ENCODE measurements at regions not wholly inside any gene's neighbourhood (a gene's known extent, or its start where the extent isn't known, plus 50 kb on each side); places are given as distances from the start of the nearest gene placed in this dataset.

DNA sequence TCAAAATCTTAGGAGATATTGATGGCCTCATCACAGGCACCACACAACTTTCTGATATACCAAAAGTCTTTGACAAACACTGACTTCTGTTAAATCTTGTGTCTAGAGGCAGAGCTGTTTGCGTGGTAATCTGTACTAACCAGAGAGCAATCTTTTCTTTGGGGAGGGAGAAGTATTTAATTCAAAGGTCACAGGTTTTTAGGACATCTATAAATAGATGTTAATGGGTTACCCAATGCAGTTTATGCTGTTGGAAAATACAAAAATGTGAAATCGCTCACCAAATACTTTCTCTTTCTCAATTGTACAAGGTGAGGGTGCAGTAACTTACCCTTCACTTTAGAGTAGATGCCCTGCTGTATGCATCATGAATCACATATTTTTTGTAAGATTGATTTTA, 510.5 kb downstream of the NSUN3 start:
- no peak overlapping the region for H2AFZ ChIP-seq (ENCODE audit: low read depth, low read length, poor library complexity, severe bottlenecking)
- no peak for TF ChIP-seq ZFX (IDR thresholded peaks at IDR 0.05)
- TF ChIP-seq, protein P1, sequence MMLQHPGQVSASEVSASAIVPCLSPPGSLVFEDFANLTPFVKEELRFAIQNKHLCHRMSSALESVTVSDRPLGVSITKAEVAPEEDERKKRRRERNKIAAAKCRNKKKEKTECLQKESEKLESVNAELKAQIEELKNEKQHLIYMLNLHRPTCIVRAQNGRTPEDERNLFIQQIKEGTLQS (IDR thresholded peaks at IDR 0.05) = no peak
- TF ChIP-seq, protein P2, sequence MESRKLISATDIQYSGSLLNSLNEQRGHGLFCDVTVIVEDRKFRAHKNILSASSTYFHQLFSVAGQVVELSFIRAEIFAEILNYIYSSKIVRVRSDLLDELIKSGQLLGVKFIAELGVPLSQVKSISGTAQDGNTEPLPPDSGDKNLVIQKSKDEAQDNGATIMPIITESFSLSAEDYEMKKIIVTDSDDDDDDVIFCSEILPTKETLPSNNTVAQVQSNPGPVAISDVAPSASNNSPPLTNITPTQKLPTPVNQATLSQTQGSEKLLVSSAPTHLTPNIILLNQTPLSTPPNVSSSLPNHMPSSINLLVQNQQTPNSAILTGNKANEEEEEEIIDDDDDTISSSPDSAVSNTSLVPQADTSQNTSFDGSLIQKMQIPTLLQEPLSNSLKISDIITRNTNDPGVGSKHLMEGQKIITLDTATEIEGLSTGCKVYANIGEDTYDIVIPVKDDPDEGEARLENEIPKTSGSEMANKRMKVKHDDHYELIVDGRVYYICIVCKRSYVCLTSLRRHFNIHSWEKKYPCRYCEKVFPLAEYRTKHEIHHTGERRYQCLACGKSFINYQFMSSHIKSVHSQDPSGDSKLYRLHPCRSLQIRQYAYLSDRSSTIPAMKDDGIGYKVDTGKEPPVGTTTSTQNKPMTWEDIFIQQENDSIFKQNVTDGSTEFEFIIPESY (IDR thresholded peaks at IDR 0.05; ENCODE audit: extremely low read depth, insufficient replicate concordance, low read length) = no peak
- no peak for TF ChIP-seq SIN3A (IDR thresholded peaks at IDR 0.05; ENCODE audit: low read depth)
- no peak for TF ChIP-seq SRF (IDR thresholded peaks at IDR 0.05; ENCODE audit: low read depth)
- TF ChIP-seq FOSL1 (IDR thresholded peaks at IDR 0.05; ENCODE audit: low read depth) = no peak
- no peak for TF ChIP-seq SP1 (IDR thresholded peaks at IDR 0.05; ENCODE audit: low read depth)
- TF ChIP-seq TCF7L2 (IDR thresholded peaks at IDR 0.05; ENCODE audit: borderline replicate concordance, extremely low read depth, insufficient read depth, insufficient read length) = no peak
- TF ChIP-seq, protein P3, sequence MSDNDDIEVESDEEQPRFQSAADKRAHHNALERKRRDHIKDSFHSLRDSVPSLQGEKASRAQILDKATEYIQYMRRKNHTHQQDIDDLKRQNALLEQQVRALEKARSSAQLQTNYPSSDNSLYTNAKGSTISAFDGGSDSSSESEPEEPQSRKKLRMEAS (IDR thresholded peaks at IDR 0.05) = no peak
- TF ChIP-seq POLR2A (IDR thresholded peaks at IDR 0.05; ENCODE audit: borderline replicate concordance, extremely low read depth, insufficient read depth, insufficient read length) = no peak
- no peak for TF ChIP-seq CBX3 (IDR thresholded peaks at IDR 0.05; ENCODE audit: low read depth)
- no peaks in the 10 kb centered on the region for H3K79me2 ChIP-seq (ENCODE audit: insufficient read depth, low read length)
- BruUV-seq (replicated peaks) = no TSS peak
- ATAC-seq (no peak), DNase-seq (ENCODE audit: low read depth, low spot score) (no peak)
- H3K4me2 ChIP-seq (ENCODE audit: low read length) = no peak overlapping the region
- H4K20me1 ChIP-seq (ENCODE audit: insufficient read depth) = no peaks in the 10 kb centered on the region
- intact Hi-C loops (cut with micrococcal nuclease) = no loop called here
- H3K27me3 ChIP-seq (ENCODE audit: insufficient read depth, low read length) = no peaks in the 10 kb centered on the region
- H3K36me3 ChIP-seq (ENCODE audit: control insufficient read depth in 1 of 2, insufficient read depth in 2 of 2, low read length in 2 of 2) = no peaks in the 10 kb centered on the region
- peaks cover 0 to 4% of the 10 kb centered on the region in 2 experiments; a peak in 2 of 4 replicates for H3K9me3 ChIP-seq (ENCODE audit: control insufficient read depth in 1 of 2, insufficient read depth in 1 of 2, low read depth in 1 of 2, low read length in 2 of 2)
- H3K27ac ChIP-seq (ENCODE audit: low read depth, low read length) = no peak overlapping the region
- ChIA-PET RAD21 (ENCODE audit: low non-redundant PET in 1 of 2, low total read pairs in 2 of 2, uncharacterized antibody in 2 of 2, unreplicated experiment in 2 of 2) (no interaction called here), POLR2A (no interaction called here), CTCF (no interaction called here)
- no peaks in the 10 kb centered on the region for H3K4me1 ChIP-seq (ENCODE audit: control insufficient read depth in 1 of 2, insufficient read depth in 2 of 2, low read length in 2 of 2)
- H3K9ac ChIP-seq (ENCODE audit: low read length) = no peak overlapping the region
- H3K4me3 ChIP-seq (replicated peaks in 1 of 2; ENCODE audit: low read depth in 1 of 2, low read length in 2 of 2) = no peak overlapping the region
- H3K9me2 ChIP-seq (ENCODE audit: insufficient read depth) = no peaks in the 10 kb centered on the region
